HG02884 (cell line): ENCODE measurements at regions not wholly inside any gene's neighbourhood (a gene's known extent, or its start where the extent isn't known, plus 50 kb on each side); places are given as distances from the start of the nearest gene placed in this dataset.

ENCODE experiments used
- ATAC-seq: cut with Tn5 transposase; IDR thresholded peaks from one replicate; pipeline ENCODE4 v1.9.1; 2021; ENCODE audit warnings: mild to moderate bottlenecking, moderate library complexity; ENCODE audit not compliant: unreplicated experiment

GRCh38 chr20:22910287-22910852, 124.7 kb upstream of the SSTR4 start:
- ATAC-seq: no peak

- ATAC-seq: no peak
Measured at GRCh38 chr20:22914291-22914690, 120.8 kb upstream of the SSTR4 start.

- ATAC-seq: no peak
Measured at GRCh38 chr20:22915512-22915911, 119.6 kb upstream of the SSTR4 start.

- ATAC-seq: no peak
Measured at GRCh38 chr20:22916021-22916842, 118.9 kb upstream of the SSTR4 start.

GRCh38 chr20:22918286-22918983, 116.7 kb upstream of the SSTR4 start:
- ATAC-seq: no peak

GRCh38 chr20:22920898-22921297, 114.2 kb upstream of the SSTR4 start:
- ATAC-seq: no peak

GRCh38 chr20:22921595-22922421, 113.3 kb upstream of the SSTR4 start:
- no peak for ATAC-seq

GRCh38 chr20:22922987-22923386, 112.1 kb upstream of the SSTR4 start:
- no peak for ATAC-seq

- no peak for ATAC-seq
Measured at GRCh38 chr20:22924046-22924737, 110.9 kb upstream of the SSTR4 start.

GRCh38 chr20:22924949-22925612, 110.0 kb upstream of the SSTR4 start:
- ATAC-seq: no peak

- ATAC-seq: no peak
Measured at GRCh38 chr20:22925613-22925983, 109.5 kb upstream of the SSTR4 start.

- no peak for ATAC-seq
Measured at GRCh38 chr20:22927537-22927936, 107.6 kb upstream of the SSTR4 start.

GRCh38 chr20:22928679-22929078, 106.4 kb upstream of the SSTR4 start:
- no peak for ATAC-seq

- no peak for ATAC-seq
Measured at GRCh38 chr20:22929661-22930060, 105.5 kb upstream of the SSTR4 start.

- no peak for ATAC-seq
Measured at GRCh38 chr20:22931653-22932608, 103.2 kb upstream of the SSTR4 start.

GRCh38 chr20:22939181-22939580, 95.9 kb upstream of the SSTR4 start:
- ATAC-seq: no peak

GRCh38 chr20:22940350-22940749, 94.8 kb upstream of the SSTR4 start:
- no peak for ATAC-seq

GRCh38 chr20:22941550-22941949, 93.6 kb upstream of the SSTR4 start:
- ATAC-seq: no peak

- no peak for ATAC-seq
Measured at GRCh38 chr20:22942742-22943141, 92.4 kb upstream of the SSTR4 start.
